HG02852 (cell line): ENCODE measurements at regions not wholly inside any gene's neighbourhood (a gene's known extent, or its start where the extent isn't known, plus 50 kb on each side); places are given as distances from the start of the nearest gene placed in this dataset.

Experiments used
- ATAC-seq: cut with Tn5 transposase; IDR thresholded peaks from one replicate; pipeline ENCODE4 v1.9.1; 2021; ENCODE audit warnings: mild to moderate bottlenecking, moderate library complexity; ENCODE audit not compliant: unreplicated experiment

- ATAC-seq, result no peak
Observed at GRCh38 chr3:80542456-80542855, 774.7 kb upstream of the ROBO1 start.

GRCh38 chr3:80537680-80538079 lies 769.9 kb upstream of the ROBO1 start:
- no peak for ATAC-seq

GRCh38 chr3:80535286-80535685 lies 767.5 kb upstream of the ROBO1 start:
- no peak for ATAC-seq

GRCh38 chr3:80533553-80533952 lies 765.8 kb upstream of the ROBO1 start:
- ATAC-seq, result no peak

- no peak for ATAC-seq
Observed at GRCh38 chr3:80526153-80526552, 758.4 kb upstream of the ROBO1 start.

GRCh38 chr3:80521081-80521480 lies 753.3 kb upstream of the ROBO1 start:
- ATAC-seq, result no peak

- ATAC-seq, result no peak
Observed at GRCh38 chr3:80519436-80519835, 751.6 kb upstream of the ROBO1 start.

GRCh38 chr3:80496452-80496851 lies 728.7 kb upstream of the ROBO1 start:
- ATAC-seq, result no peak

- ATAC-seq, result no peak
Observed at GRCh38 chr3:80492162-80492561, 724.4 kb upstream of the ROBO1 start.

- ATAC-seq, result no peak
Observed at GRCh38 chr3:80472961-80473360, 705.2 kb upstream of the ROBO1 start.

- ATAC-seq, result no peak
Observed at GRCh38 chr3:80472459-80472858, 704.7 kb upstream of the ROBO1 start.

GRCh38 chr3:80470433-80470832 lies 702.6 kb upstream of the ROBO1 start:
- no peak for ATAC-seq

GRCh38 chr3:80465746-80466145 lies 697.9 kb upstream of the ROBO1 start:
- ATAC-seq, result no peak

GRCh38 chr3:80451393-80451792 lies 683.6 kb upstream of the ROBO1 start:
- no peak for ATAC-seq

- ATAC-seq, result no peak
Observed at GRCh38 chr3:80445641-80446040, 677.8 kb upstream of the ROBO1 start.

GRCh38 chr3:80445053-80445452 lies 677.3 kb upstream of the ROBO1 start:
- no peak for ATAC-seq

- no peak for ATAC-seq
Observed at GRCh38 chr3:80439490-80439889, 671.7 kb upstream of the ROBO1 start.

- ATAC-seq, result no peak
Observed at GRCh38 chr3:80434366-80434765, 666.6 kb upstream of the ROBO1 start.

- no peak for ATAC-seq
Observed at GRCh38 chr3:80424951-80425350, 657.2 kb upstream of the ROBO1 start.

GRCh38 chr3:80408030-80408721 lies 640.4 kb upstream of the ROBO1 start:
- no peak for ATAC-seq

GRCh38 chr3:80405618-80406017 lies 637.8 kb upstream of the ROBO1 start:
- ATAC-seq, result no peak

GRCh38 chr3:80395023-80395422 lies 627.2 kb upstream of the ROBO1 start:
- ATAC-seq, result no peak

GRCh38 chr3:80391573-80391972 lies 623.8 kb upstream of the ROBO1 start:
- ATAC-seq, result no peak
